SK-N-SH (cell line): ENCODE measurements at regions not wholly inside any gene's neighbourhood (a gene's known extent, or its start where the extent isn't known, plus 50 kb on each side); places are given as distances from the start of the nearest gene placed in this dataset.

ENCODE experiments used
- CTCF ChIA-PET: fragments of 300-600, 350-600 bp; formaldehyde crosslinking; extraction: SDS; loops from one replicate; lab custom pipeline; 2021; lab: Yijun Ruan, JAX
- POLR2A ChIA-PET: fragments of 350-600 bp; sonication (Branson Sonifier 250); formaldehyde crosslinking; extraction: SDS; loops from one replicate; lab custom pipeline; 2020; ENCODE audit warnings: antibody characterized with exemption, inconsistent platforms; lab: Yijun Ruan, JAX
- DNase-seq: peaks from one replicate; pipeline ENCODE4 v3.0.0; 2012
- H2AFZ ChIP-seq: fragments of 200-600 bp; sonication (generic); 2 replicates; pipeline ENCODE4 v1.8.1; 2016; ENCODE audit warnings: antibody characterized with exemption, mild to moderate bottlenecking, low read depth
- H3F3A ChIP-seq: fragments of 200-600 bp; sonication (generic); replicated peaks from 2 replicates; pipeline ENCODE3; 2016; ENCODE audit warnings: antibody characterized with exemption, mild to moderate bottlenecking; ENCODE audit not compliant: insufficient read depth
- H3K27ac ChIP-seq, 2 experiments: fragments of 200-500 bp in 1 of 2; fragments of 200-600 bp in 1 of 2; sonication (Bioruptor generic) in 1 of 2; sonication (generic), shearing (Covaris generic) in 1 of 2; 2 replicates each; pipeline versions ENCODE4 v1.5.1 to v1.6.1; 2014 to 2016; ENCODE audit warnings: low read depth in 2 of 2, inconsistent platforms in 1 of 2, low read length in 1 of 2, mild to moderate bottlenecking in 1 of 2, mixed read lengths in 1 of 2
- H3K27me3 ChIP-seq: fragments of 200-600 bp; sonication (generic), shearing (Covaris generic); 2 replicates; pipeline ENCODE4 v1.6.1; 2016; ENCODE audit warnings: mixed run types; ENCODE audit not compliant: insufficient read depth
- H3K36me3 ChIP-seq, 2 experiments: fragments of 200-500 bp in 1 of 2; fragments of 200-600 bp in 1 of 2; sonication (Bioruptor generic) in 1 of 2; sonication (generic) in 1 of 2; replicated peaks in 1 of 2; 2 replicates each; pipeline versions ENCODE3 to v1.5.1; 2014 to 2016; ENCODE audit warnings: low read length in 1 of 2, mild to moderate bottlenecking in 1 of 2; ENCODE audit not compliant: insufficient read depth in 2 of 2, control insufficient read depth in 1 of 2
- H3K4me1 ChIP-seq, 2 experiments: fragments of 200-500 bp in 1 of 2; fragments of 200-600 bp in 1 of 2; sonication (Bioruptor generic) in 1 of 2; sonication (generic), shearing (Covaris generic) in 1 of 2; 2 replicates each; pipeline versions ENCODE4 v1.5.1 to v1.6.1; 2014 to 2016; ENCODE audit warnings: low read depth in 1 of 2, low read length in 1 of 2, mixed run types in 1 of 2; ENCODE audit not compliant: insufficient read depth in 2 of 2, control insufficient read depth in 1 of 2
- H3K4me2 ChIP-seq: fragments of 200-600 bp; sonication (generic), shearing (Covaris generic); 2 replicates; pipeline ENCODE4 v1.6.1; 2017; ENCODE audit warnings: mixed run types
- H3K4me3 ChIP-seq, 2 experiments: fragments of 200-500 bp in 1 of 2; fragments of 200-600 bp in 1 of 2; sonication (Bioruptor generic) in 1 of 2; sonication (generic), shearing (Covaris generic) in 1 of 2; 2 replicates each; pipeline versions ENCODE4 v1.5.1 to v1.8.1; 2014 to 2016; ENCODE audit warnings: low read depth in 2 of 2, inconsistent platforms in 1 of 2, low read length in 1 of 2, mild to moderate bottlenecking in 1 of 2, mixed read lengths in 1 of 2, moderate library complexity in 1 of 2
- H3K79me2 ChIP-seq: fragments of 200-600 bp; sonication (generic); 2 replicates; pipeline ENCODE4 v1.8.1; 2017; ENCODE audit warnings: mild to moderate bottlenecking; ENCODE audit not compliant: insufficient read depth
- H3K9ac ChIP-seq: fragments of 200-600 bp; sonication (generic); 2 replicates; pipeline ENCODE4 v1.6.1; 2017; ENCODE audit warnings: mixed run types
- H3K9me2 ChIP-seq: fragments of 200-600 bp; sonication (generic); 2 replicates; pipeline ENCODE4 v1.6.1; 2017; ENCODE audit warnings: mixed run types
- H3K9me3 ChIP-seq: fragments of 200-600 bp; sonication (generic); 2 replicates; pipeline ENCODE4 v1.6.1; 2017; ENCODE audit warnings: mixed run types, mild to moderate bottlenecking, moderate library complexity
- H4K20me1 ChIP-seq: fragments of 200-600 bp; sonication (generic); 2 replicates; pipeline ENCODE4 v1.6.1; 2017; ENCODE audit warnings: mild to moderate bottlenecking, mixed run types; ENCODE audit not compliant: insufficient read depth
- CTCF ChIP-seq: fragments of 200-600 bp; sonication (generic); IDR thresholded peaks from 2 replicates; pipeline ENCODE4 v1.6.1; 2017; ENCODE audit warnings: antibody characterized with exemption, mild to moderate bottlenecking, moderate library complexity
- ELF1 ChIP-seq: IDR thresholded peaks from 2 replicates; pipeline ENCODE4 v1.4.0; 2012
- EP300 ChIP-seq, 2 experiments: IDR thresholded peaks; 2 replicates each; pipeline versions ENCODE4 v1.4.0 to v1.6.1; 2012; ENCODE audit warnings: borderline replicate concordance in 1 of 2, low read depth in 1 of 2, low read length in 1 of 2
- FOSL2 ChIP-seq: IDR thresholded peaks from 2 replicates; pipeline ENCODE4 v1.4.0; 2012; ENCODE audit warnings: low read depth, mild to moderate bottlenecking, moderate library complexity, borderline replicate concordance
- FOXM1 ChIP-seq: IDR thresholded peaks from 2 replicates; pipeline ENCODE4 v1.4.0; 2012; ENCODE audit warnings: low read depth, mild to moderate bottlenecking
- GATA2 ChIP-seq: sonication (generic); formaldehyde crosslinking; IDR thresholded peaks from 2 replicates; pipeline ENCODE4 v1.5.0; 2020; ENCODE audit warnings: mild to moderate bottlenecking, missing genetic modification reagents
- JUND ChIP-seq: IDR thresholded peaks from 2 replicates; pipeline ENCODE4 v1.4.0; 2012
- MAX ChIP-seq: IDR thresholded peaks from 2 replicates; pipeline ENCODE4 v1.4.0; 2012; ENCODE audit warnings: low read depth
- MEF2A ChIP-seq: IDR thresholded peaks from 2 replicates; pipeline ENCODE4 v1.4.0; 2012; ENCODE audit warnings: low read depth, borderline replicate concordance
- NFIC ChIP-seq: IDR thresholded peaks from 2 replicates; pipeline ENCODE4 v1.4.0; 2012; ENCODE audit warnings: borderline replicate concordance
- POLR2AphosphoS5 ChIP-seq: IDR thresholded peaks from 2 replicates; pipeline ENCODE4 v1.6.1; 2012; ENCODE audit warnings: low read depth, low read length
- RCOR1 ChIP-seq: fragments of 150-350 bp; IDR thresholded peaks from 2 replicates; pipeline ENCODE4 v1.6.1; 2017; ENCODE audit warnings: antibody characterized with exemption, low read length
- RXRA ChIP-seq: IDR thresholded peaks from 2 replicates; pipeline ENCODE4 v1.4.0; 2012; ENCODE audit warnings: low read depth, mild to moderate bottlenecking, borderline replicate concordance
- SIN3A ChIP-seq: IDR thresholded peaks from 2 replicates; pipeline ENCODE4 v1.6.1; 2012; ENCODE audit warnings: low read depth, mild to moderate bottlenecking, low read length, moderate library complexity, borderline replicate concordance
- SMC3 ChIP-seq: IDR thresholded peaks from 2 replicates; pipeline ENCODE4 v1.6.1; 2012; ENCODE audit warnings: low read depth, low read length, improper control_type of control experiment
- TAF1 ChIP-seq: IDR thresholded peaks from 2 replicates; pipeline ENCODE4 v1.6.1; 2012; ENCODE audit warnings: low read depth, mild to moderate bottlenecking, low read length, moderate library complexity, borderline replicate concordance
- TEAD4 ChIP-seq: IDR thresholded peaks from 2 replicates; pipeline ENCODE4 v1.4.0; 2012; ENCODE audit warnings: mild to moderate bottlenecking, borderline replicate concordance; ENCODE audit not compliant: insufficient read depth
- USF1 ChIP-seq: IDR thresholded peaks from 2 replicates; pipeline ENCODE4 v1.4.0; 2012; ENCODE audit warnings: low read depth, borderline replicate concordance
- USF2 ChIP-seq: fragments of 150-350 bp; IDR thresholded peaks from 2 replicates; pipeline ENCODE4 v1.6.1; 2017; ENCODE audit warnings: antibody characterized with exemption, low read length, low read depth, borderline replicate concordance
- YY1 ChIP-seq: IDR thresholded peaks from 2 replicates; pipeline ENCODE4 v1.4.0; 2012; ENCODE audit warnings: low read depth, mild to moderate bottlenecking
- WGBS: methylation state at CpG from one replicate; pipeline ENCODE4 v1.1.6; 2017; ENCODE audit warnings: low lambda C conversion rate; 5-methylcytosine and 5-hydroxymethylcytosine counted together

- TF ChIP-seq EP300 (IDR thresholded peaks at IDR 0.05; ENCODE audit: borderline replicate concordance in 1 of 2, low read depth in 1 of 2, low read length in 1 of 2) (no peak), ELF1 (no peak), TAF1 (no peak), TEAD4 (no peak), NFIC (no peak)
- TF ChIP-seq, all 33 proteins: peak for 0
Measured at GRCh38 chr2:147641651-147642050, 203.2 kb upstream of the ACVR2A start (continued).

GRCh38 chr2:147639891-147640290, 204.9 kb upstream of the ACVR2A start:
- POLR2A ChIA-PET, result no interaction called here

More at GRCh38 chr2:147639891-147640290, 204.9 kb upstream of the ACVR2A start:
- H3K27ac ChIP-seq, result no peak overlapping the region
- TF ChIP-seq SIN3A (no peak), EP300 (IDR thresholded peaks at IDR 0.05; ENCODE audit: borderline replicate concordance in 1 of 2, low read depth in 1 of 2, low read length in 1 of 2) (no peak), JUND (no peak), CTCF (no peak), MAX (no peak), SMC3 (no peak), RCOR1 (no peak), GATA2 (no peak), POLR2AphosphoS5 (no peak), MEF2A (no peak), USF2 (no peak), ELF1 (no peak), YY1 (no peak), RXRA (no peak), FOSL2 (no peak), FOXM1 (no peak), NFIC (no peak), USF1 (no peak), TEAD4 (no peak)
- CTCF ChIA-PET, result interaction anchor here (1.5 kb wide), 1 partner anchor 44 kb away, joined by 3 read pairs; no protein-coding TSS in a partner anchor
- no peaks in the 10 kb centered on the region for H3K9me2 ChIP-seq
- H3K79me2 ChIP-seq, result no peaks in the 10 kb centered on the region
- no peak overlapping the region for H3K4me3 ChIP-seq
- no peak overlapping the region for H3K9ac ChIP-seq
- no peaks in the 10 kb centered on the region for H3K9me3 ChIP-seq
- H3K4me1 ChIP-seq, result no peaks in the 10 kb centered on the region
- no peaks in the 10 kb centered on the region for H3K36me3 ChIP-seq
- DNase-seq, result no peak
- no peaks in the 10 kb centered on the region for H4K20me1 ChIP-seq
- H2AFZ ChIP-seq, result no peak overlapping the region
- H3F3A ChIP-seq, result no peaks in the 10 kb centered on the region
- no peak overlapping the region for H3K4me2 ChIP-seq
- WGBS, result 3% methylated on average over 2 of the region's 2 CpGs
- H3K27me3 ChIP-seq, result no peaks in the 10 kb centered on the region
